Smooth muscle cell (in vitro differentiated cells): ENCODE measurements at regions not wholly inside any gene's neighbourhood (a gene's known extent, or its start where the extent isn't known, plus 50 kb on each side); places are given as distances from the start of the nearest gene placed in this dataset.

Source experiments
- DNase-seq: peaks from one replicate; lab custom pipeline; 2025; ENCODE audit not compliant: unreplicated experiment; lab: John Stamatoyannopoulos, UW
- H2AFZ ChIP-seq: fragments of 200-600 bp; sonication (generic); 2 replicates; pipeline ENCODE4 v1.6.0; 2016; ENCODE audit warnings: antibody characterized with exemption, low read depth, mild to moderate bottlenecking
- H3F3A ChIP-seq: fragments of 200-600 bp; sonication (generic); 2 replicates; pipeline ENCODE4 v1.6.0; 2017; ENCODE audit warnings: antibody characterized with exemption, low read depth
- H3K27ac ChIP-seq: fragments of 200-600 bp; sonication (generic); 2 replicates; pipeline ENCODE4 v1.5.1; 2016; ENCODE audit warnings: low read depth, mild to moderate bottlenecking
- H3K27me3 ChIP-seq: fragments of 200-600 bp; sonication (generic); 2 replicates; pipeline ENCODE4 v1.6.1; 2016; ENCODE audit warnings: low read depth, mild to moderate bottlenecking
- H3K36me3 ChIP-seq: fragments of 200-600 bp; sonication (generic); 2 replicates; pipeline ENCODE4 v1.5.1; 2016; ENCODE audit warnings: low read depth
- H3K4me1 ChIP-seq: fragments of 200-600 bp; sonication (generic); 2 replicates; pipeline ENCODE4 v1.5.1; 2016; ENCODE audit warnings: low read depth
- H3K4me2 ChIP-seq: fragments of 200-600 bp; sonication (generic); 2 replicates; pipeline ENCODE4 v1.6.0; 2016; ENCODE audit warnings: mild to moderate bottlenecking
- H3K4me3 ChIP-seq: fragments of 200-600 bp; sonication (generic); 2 replicates; pipeline ENCODE4 v1.5.1; 2016; ENCODE audit warnings: mild to moderate bottlenecking
- H3K79me2 ChIP-seq: fragments of 200-600 bp; sonication (generic); 2 replicates; pipeline ENCODE4 v1.6.0; 2016; ENCODE audit warnings: low read depth, mild to moderate bottlenecking
- H3K9ac ChIP-seq: fragments of 200-600 bp; sonication (generic); 2 replicates; pipeline ENCODE4 v1.6.0; 2016; ENCODE audit warnings: low read depth
- H3K9me3 ChIP-seq: fragments of 200-600 bp; sonication (generic); replicated peaks from 2 replicates; pipeline ENCODE4 v1.5.1; 2016; ENCODE audit warnings: low read depth
- H4K20me1 ChIP-seq: fragments of 200-600 bp; sonication (generic); 2 replicates; pipeline ENCODE4 v1.6.0; 2016; ENCODE audit warnings: low read depth
- WGBS: methylation state at CpG from one replicate; pipeline ENCODE4 v1.1.7; 2016; ENCODE audit warnings: low lambda C conversion rate; 5-methylcytosine and 5-hydroxymethylcytosine counted together
- TF ChIP-seq, protein P1 (sequence below): fragments of 200-600 bp; sonication (generic); IDR thresholded peaks from 2 replicates; pipeline ENCODE4 v1.5.1; 2017; ENCODE audit warnings: borderline replicate concordance, mild to moderate bottlenecking, antibody characterized with exemption; ENCODE audit not compliant: insufficient read depth, poor library complexity, severe bottlenecking

DNA sequence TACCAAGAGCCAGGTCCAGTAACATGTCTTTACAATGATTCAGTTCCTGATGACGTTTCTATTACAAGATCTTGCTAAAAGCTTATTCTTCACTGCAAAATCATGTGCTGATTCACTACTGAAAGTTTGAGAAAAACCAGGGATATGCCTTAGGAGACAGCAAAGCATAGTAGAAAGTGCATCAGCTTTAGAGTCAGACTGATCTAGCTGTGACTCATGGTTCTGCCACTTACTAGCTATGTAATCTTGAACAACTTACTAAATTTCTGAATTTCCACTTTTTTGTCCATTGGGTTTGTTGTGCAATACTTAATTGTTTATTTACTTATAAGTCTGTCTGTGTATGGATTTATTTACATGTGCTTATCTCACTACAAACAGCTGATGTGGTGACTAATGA is 198.5 kb upstream of the RSPO3 start:
- WGBS: 0% methylated on average over 1 of the region's 1 CpG
- TF ChIP-seq, protein P1, sequence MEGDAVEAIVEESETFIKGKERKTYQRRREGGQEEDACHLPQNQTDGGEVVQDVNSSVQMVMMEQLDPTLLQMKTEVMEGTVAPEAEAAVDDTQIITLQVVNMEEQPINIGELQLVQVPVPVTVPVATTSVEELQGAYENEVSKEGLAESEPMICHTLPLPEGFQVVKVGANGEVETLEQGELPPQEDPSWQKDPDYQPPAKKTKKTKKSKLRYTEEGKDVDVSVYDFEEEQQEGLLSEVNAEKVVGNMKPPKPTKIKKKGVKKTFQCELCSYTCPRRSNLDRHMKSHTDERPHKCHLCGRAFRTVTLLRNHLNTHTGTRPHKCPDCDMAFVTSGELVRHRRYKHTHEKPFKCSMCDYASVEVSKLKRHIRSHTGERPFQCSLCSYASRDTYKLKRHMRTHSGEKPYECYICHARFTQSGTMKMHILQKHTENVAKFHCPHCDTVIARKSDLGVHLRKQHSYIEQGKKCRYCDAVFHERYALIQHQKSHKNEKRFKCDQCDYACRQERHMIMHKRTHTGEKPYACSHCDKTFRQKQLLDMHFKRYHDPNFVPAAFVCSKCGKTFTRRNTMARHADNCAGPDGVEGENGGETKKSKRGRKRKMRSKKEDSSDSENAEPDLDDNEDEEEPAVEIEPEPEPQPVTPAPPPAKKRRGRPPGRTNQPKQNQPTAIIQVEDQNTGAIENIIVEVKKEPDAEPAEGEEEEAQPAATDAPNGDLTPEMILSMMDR: no peak
- Histone ChIP-seq H3K9me3 (no peaks in the 10 kb centered on the region), H3K36me3 (no peaks in the 10 kb centered on the region), H3K27me3 (no peaks in the 10 kb centered on the region), H3K9ac (peak overlapping the region; percentile 68), H3K27ac (peak overlapping the region; percentile 96), H3F3A (peaks cover 17% of the 10 kb centered on the region), H3K79me2 (no peaks in the 10 kb centered on the region), H3K4me1 (no peaks in the 10 kb centered on the region), H4K20me1 (no peaks in the 10 kb centered on the region), H2AFZ (no peak overlapping the region), H3K4me2 (peak overlapping the region; percentile 68), H3K4me3 (no peak overlapping the region)
- no peak for DNase-seq

DNA sequence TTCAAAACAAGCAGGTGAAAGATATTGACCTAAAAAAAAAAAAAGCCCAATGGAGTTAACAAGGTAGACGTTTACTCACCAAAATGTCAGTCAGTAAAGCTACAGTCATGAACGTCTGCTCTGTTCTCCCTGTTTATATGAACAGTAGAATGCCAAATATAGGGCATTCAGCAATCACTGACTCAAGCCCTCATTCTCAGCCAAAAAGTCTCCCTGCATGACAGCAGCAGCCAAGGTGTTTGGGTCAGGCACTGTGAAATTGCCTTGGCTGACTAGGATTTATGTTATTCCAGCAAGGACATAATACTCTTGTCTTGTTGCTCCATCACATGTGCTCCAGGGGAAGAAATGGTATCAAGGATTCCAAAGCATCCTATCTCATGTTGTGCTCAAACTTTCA is 194.7 kb upstream of the RSPO3 start:
- Histone ChIP-seq H3K4me3 (no peak overlapping the region), H3K36me3 (no peaks in the 10 kb centered on the region), H3K27ac (no peak overlapping the region), H2AFZ (no peak overlapping the region), H3K4me2 (no peak overlapping the region), H3F3A (peaks cover 22% of the 10 kb centered on the region), H3K9me3 (no peaks in the 10 kb centered on the region), H3K9ac (no peak overlapping the region), H3K27me3 (no peaks in the 10 kb centered on the region), H4K20me1 (no peaks in the 10 kb centered on the region), H3K4me1 (no peaks in the 10 kb centered on the region), H3K79me2 (no peaks in the 10 kb centered on the region)
- TF ChIP-seq, protein P1: no peak
- DNase-seq: no peak
- 64% methylated on average over 2 of the region's 2 CpGs for WGBS

DNA sequence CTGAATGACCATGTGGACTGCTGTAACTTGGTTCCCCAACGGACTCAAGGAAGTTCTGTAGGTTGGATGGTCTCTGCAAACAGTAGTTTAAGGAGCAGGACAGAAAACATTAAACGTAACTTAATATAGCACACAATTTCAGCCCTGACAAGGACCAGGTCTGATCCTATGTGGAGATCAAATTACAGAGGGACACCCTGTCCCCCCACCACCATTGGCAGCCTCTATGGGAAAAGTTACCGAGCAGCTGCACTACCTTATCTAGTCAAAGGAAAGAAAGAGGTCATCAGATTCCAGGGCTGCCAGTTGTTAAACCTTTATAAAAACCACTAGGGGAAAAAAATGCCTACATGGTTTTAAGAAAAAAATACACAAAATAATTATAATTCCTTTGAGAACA is 191.5 kb upstream of the RSPO3 start:
- H3K27ac ChIP-seq: peak overlapping the region; percentile 8
- H3K4me1 ChIP-seq: no peaks in the 10 kb centered on the region
- H3K9me3 ChIP-seq: no peaks in the 10 kb centered on the region
- H3K36me3 ChIP-seq: no peaks in the 10 kb centered on the region
- H2AFZ ChIP-seq: peak overlapping the region; percentile 7
- H3F3A ChIP-seq: peaks cover 9% of the 10 kb centered on the region
- H3K27me3 ChIP-seq: no peaks in the 10 kb centered on the region
- WGBS: 39% methylated on average over 3 of the region's 3 CpGs
- no peak overlapping the region for H3K4me3 ChIP-seq
- no peaks in the 10 kb centered on the region for H3K79me2 ChIP-seq
- H4K20me1 ChIP-seq: no peaks in the 10 kb centered on the region
- H3K9ac ChIP-seq: no peak overlapping the region
- TF ChIP-seq, protein P1: no peak
- no peak for DNase-seq
- peak overlapping the region; percentile 81 for H3K4me2 ChIP-seq

GRCh38 chr6:126927841-126928240 is 190.6 kb upstream of the RSPO3 start:
- Histone ChIP-seq H3K27me3 (no peaks in the 10 kb centered on the region), H2AFZ (peak overlapping the region; percentile 62), H3K36me3 (no peaks in the 10 kb centered on the region), H4K20me1 (no peaks in the 10 kb centered on the region), H3K4me3 (peak overlapping the region; percentile 16), H3K9ac (peak overlapping the region; percentile 22), H3K79me2 (no peaks in the 10 kb centered on the region), H3K9me3 (no peaks in the 10 kb centered on the region), H3K27ac (peak overlapping the region; percentile 64), H3K4me2 (peak overlapping the region; percentile 81), H3F3A (peaks cover 9% of the 10 kb centered on the region), H3K4me1 (no peaks in the 10 kb centered on the region)
- WGBS: 18% methylated on average over 4 of the region's 4 CpGs
- no peak for DNase-seq
- TF ChIP-seq, protein P1: no peak
